NT2/D1 (cell line): ENCODE measurements at regions not wholly inside any gene's neighbourhood (a gene's known extent, or its start where the extent isn't known, plus 50 kb on each side); places are given as distances from the start of the nearest gene placed in this dataset.

Experiments used
- SUZ12 ChIP-seq: IDR thresholded peaks from 2 replicates; pipeline ENCODE4 v1.6.1; 2011; ENCODE audit not compliant: insufficient read length, insufficient read depth; ENCODE audit errors: extremely low read depth
- ZNF274 ChIP-seq: IDR thresholded peaks from 2 replicates; pipeline ENCODE4 v1.6.1; 2011; ENCODE audit warnings: mild to moderate bottlenecking, low read depth, low read length

GRCh38 chr11:111438846-111439520, 59.9 kb upstream of the POU2AF1 start:
- no peak for TF ChIP-seq ZNF274
- TF ChIP-seq SUZ12: no peak
